Adrenal gland (tissue), 9 donors: ENCODE measurements at regions not wholly inside any gene's neighbourhood (a gene's known extent, or its start where the extent isn't known, plus 50 kb on each side); places are given as distances from the start of the nearest gene placed in this dataset.

Experiments
- DNase-seq, 7 donors: peaks; one replicate each; pipeline ENCODE4 v3.0.0-alpha.2; 2019 to 2020
- H3K27ac ChIP-seq, 5 donors: fragments of 200-600 bp; sonication (generic) in 4 of 5; 1 replicate in 3 of 5; 2 replicates in 2 of 5; pipeline versions ENCODE4 v1.5.1 to v1.8.0; 2016 to 2020; ENCODE audit warnings: mild to moderate bottlenecking in 1 of 5
- H3K27me3 ChIP-seq: fragments of 200-600 bp; 2 replicates; pipeline ENCODE4 v1.8.0; 2021
- H3K36me3 ChIP-seq, 2 donors: fragments of 200-600 bp; replicated peaks in 1 of 2; 1 replicate in 1 of 2; 2 replicates in 1 of 2; pipeline versions ENCODE4 v1.5.1 to v1.8.0; 2018 to 2022
- H3K4me1 ChIP-seq, 2 donors: fragments of 200-600 bp; replicated peaks in 1 of 2; 1 replicate in 1 of 2; 2 replicates in 1 of 2; pipeline versions ENCODE4 v1.5.1 to v1.8.0; 2018 to 2021
- H3K4me3 ChIP-seq, 4 donors: fragments of 200-600 bp; sonication (generic) in 3 of 4; one replicate each; pipeline ENCODE4 v1.5.1; 2016 to 2018
- H3K9me3 ChIP-seq, 3 donors: fragments of 200-600 bp; sonication (generic) in 1 of 3; replicated peaks in 1 of 3; 1 replicate in 2 of 3; 2 replicates in 1 of 3; pipeline versions ENCODE4 v1.5.1 to v1.8.0; 2016 to 2021
- CTCF ChIP-seq, 6 experiments: fragments of 450-650 bp in 4 of 6; fragments of 200-600 bp in 2 of 6; sonication (generic) in 1 of 6; IDR thresholded peaks; 1 replicate in 5 of 6; 2 replicates in 1 of 6; pipeline versions ENCODE4 v1.5.1 to v1.8.0; 2016 to 2021; ENCODE audit warnings: antibody characterized with exemption in 6 of 6, mild to moderate bottlenecking in 2 of 6, moderate library complexity in 1 of 6
- POLR2A ChIP-seq, 2 donors: fragments of 450-650 bp; IDR thresholded peaks; one replicate each; pipeline ENCODE4 v1.6.1; 2017; ENCODE audit warnings: antibody characterized with exemption in 2 of 2, mild to moderate bottlenecking in 2 of 2, moderate library complexity in 1 of 2
- WGBS, 4 donors: extraction: QIAGEN DNeasy Blood & Tissue Kit in 2 of 4; methylation state at CpG; one replicate each; pipeline versions ENCODE4 v1.1.5 to v1.1.7; 2013 to 2017; 5-methylcytosine and 5-hydroxymethylcytosine counted together
- intact Hi-C, 2 donors: fragments of 100-400 bp; cut with DNase I; formaldehyde crosslinking; loops; one replicate each; pipeline versions ENCODE4 v1.14.1 to v1.15.0; 2022 to 2023
- donor health status: healthy with polysubstance abuse.
- donor health status: Bipolar disorder and iron deficiency.
- donor health status: DM: yes; HTN: yes; CAD: no.
- donor health status: DM: no; HTN: no; CAD: no.
- donor health status: DM: no; HTN: no; CAD: no.

- H3K9me3 ChIP-seq, result no peaks in the 10 kb centered on the region
- WGBS, 4 donors, result 44 to 55% (median 46%) methylated on average over 12 of the region's 12 CpGs
- H3K36me3 ChIP-seq, result no peaks in the 10 kb centered on the region
- no peak overlapping the region for H3K4me3 ChIP-seq
- no peaks in the 10 kb centered on the region for H3K27me3 ChIP-seq
- peak; percentile 35 to 66 (median 55) for DNase-seq
- peaks cover 13 to 22% of the 10 kb centered on the region in 2 donors for H3K4me1 ChIP-seq
- intact Hi-C loops, result loop anchor here (10.0 kb wide), 2 partner anchors 228 to 508 kb away; no protein-coding TSS in a partner anchor
- TF ChIP-seq CTCF (IDR thresholded peaks at IDR 0.05), result peak; percentile 42 to 74 (median 66)
- no peak for TF ChIP-seq POLR2A (IDR thresholded peaks at IDR 0.05)
- peak overlapping the region in 4 of 5 donors; percentile 29 to 73 (median 45) for H3K27ac ChIP-seq
Measured at GRCh38 chr2:105576440-105577241, 168.1 kb upstream of the NCK2 start.

DNA sequence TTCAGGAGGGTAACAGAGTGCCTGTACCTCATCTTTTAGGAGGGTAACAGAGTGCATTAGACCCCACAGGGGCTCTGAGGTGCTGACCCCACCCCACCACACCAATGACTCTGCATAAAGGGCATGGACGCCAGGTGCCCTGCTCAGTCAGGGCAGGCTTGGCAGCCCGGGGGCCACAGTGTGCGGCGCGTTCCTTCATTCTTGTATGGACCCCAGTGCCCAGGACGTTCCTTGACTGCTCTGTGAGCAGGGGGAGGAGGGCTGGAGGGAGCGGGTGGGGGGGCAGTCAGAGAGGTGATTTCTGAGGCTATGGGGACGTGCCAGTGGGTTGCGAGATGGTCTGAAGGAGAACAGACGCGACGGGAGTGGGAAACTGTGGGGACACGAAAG is 168.7 kb upstream of the NCK2 start:
- TF ChIP-seq POLR2A (IDR thresholded peaks at IDR 0.05) (no peak), CTCF (IDR thresholded peaks at IDR 0.05) (no peak)
- no peaks in the 10 kb centered on the region for H3K36me3 ChIP-seq
- H3K4me1 ChIP-seq, result peaks cover 13 to 22% of the 10 kb centered on the region in 2 donors
- no peak for DNase-seq
- H3K4me3 ChIP-seq, result no peak overlapping the region
- WGBS, 4 donors, result 70 to 80% (median 75%) methylated on average over 11 to 13 of the region's 13 CpGs
- no peaks in the 10 kb centered on the region for H3K9me3 ChIP-seq
- no peak overlapping the region for H3K27ac ChIP-seq
- intact Hi-C loops, result loop anchor here (10.0 kb wide), 2 partner anchors 229 to 509 kb away; no protein-coding TSS in a partner anchor
- H3K27me3 ChIP-seq, result no peaks in the 10 kb centered on the region

DNA sequence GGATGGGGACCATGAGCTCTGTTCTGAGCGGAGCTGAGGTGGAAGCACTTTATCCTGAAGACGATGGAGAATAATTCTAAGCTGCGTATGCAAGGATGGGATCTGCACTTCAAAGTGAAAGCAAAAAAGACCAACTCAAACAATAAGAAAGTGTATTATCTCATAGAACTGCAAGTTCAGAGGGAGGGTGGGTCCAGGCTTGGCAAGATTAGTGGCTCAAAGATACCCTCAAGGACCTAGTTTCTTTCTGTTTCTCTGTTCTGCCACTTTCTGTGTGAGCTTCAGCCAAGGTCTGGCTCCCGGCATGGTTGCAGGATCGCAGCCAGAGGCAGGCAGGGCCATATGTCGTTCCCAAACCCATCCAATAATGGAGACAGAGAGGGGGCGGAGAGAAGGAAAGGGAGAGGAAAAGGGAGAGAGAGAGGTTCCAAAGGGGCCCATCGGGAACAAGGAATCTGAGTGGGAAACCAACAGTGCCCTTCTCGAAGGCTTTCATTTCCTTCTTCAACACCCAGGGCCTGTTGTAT is 169.2 kb upstream of the NCK2 start:
- Histone ChIP-seq H3K9me3 (no peaks in the 10 kb centered on the region), H3K4me3 (no peak overlapping the region), H3K4me1 (peaks cover 13 to 22% of the 10 kb centered on the region in 2 donors), H3K27ac (no peak overlapping the region), H3K36me3 (no peaks in the 10 kb centered on the region), H3K27me3 (no peaks in the 10 kb centered on the region)
- DNase-seq, result no peak
- intact Hi-C loops, result loop anchor here (10.0 kb wide), 2 partner anchors 229 to 509 kb away; no protein-coding TSS in a partner anchor
- WGBS, 4 donors, result 52 to 61% (median 56%) methylated on average over 9 of the region's 9 CpGs
- TF ChIP-seq POLR2A (IDR thresholded peaks at IDR 0.05), result no peak
- TF ChIP-seq CTCF (IDR thresholded peaks at IDR 0.05), result no peak

GRCh38 chr2:105574796-105575344 is 169.8 kb upstream of the NCK2 start:
- no peak for DNase-seq
- Histone ChIP-seq H3K27ac (no peak overlapping the region), H3K4me3 (no peak overlapping the region)

More at GRCh38 chr2:105574796-105575344, 169.8 kb upstream of the NCK2 start:
- no peaks in the 10 kb centered on the region for H3K36me3 ChIP-seq
- H3K27me3 ChIP-seq, result no peaks in the 10 kb centered on the region
- TF ChIP-seq POLR2A (IDR thresholded peaks at IDR 0.05) (no peak), CTCF (IDR thresholded peaks at IDR 0.05) (no peak)
- 79 to 90% (median 87%) methylated on average over 2 of the region's 2 CpGs for WGBS, 4 donors
- H3K4me1 ChIP-seq, result peaks cover 13 to 22% of the 10 kb centered on the region in 2 donors
- H3K9me3 ChIP-seq, result no peaks in the 10 kb centered on the region
- intact Hi-C loops, result loop anchor here (10.0 kb wide), 2 partner anchors 230 to 510 kb away; no protein-coding TSS in a partner anchor
